ENCODE measurements at regions not wholly inside any gene's neighbourhood (a gene's known extent, or its start where the extent isn't known, plus 50 kb on each side); places are given as distances from the start of the nearest gene placed in this dataset.

DNA sequence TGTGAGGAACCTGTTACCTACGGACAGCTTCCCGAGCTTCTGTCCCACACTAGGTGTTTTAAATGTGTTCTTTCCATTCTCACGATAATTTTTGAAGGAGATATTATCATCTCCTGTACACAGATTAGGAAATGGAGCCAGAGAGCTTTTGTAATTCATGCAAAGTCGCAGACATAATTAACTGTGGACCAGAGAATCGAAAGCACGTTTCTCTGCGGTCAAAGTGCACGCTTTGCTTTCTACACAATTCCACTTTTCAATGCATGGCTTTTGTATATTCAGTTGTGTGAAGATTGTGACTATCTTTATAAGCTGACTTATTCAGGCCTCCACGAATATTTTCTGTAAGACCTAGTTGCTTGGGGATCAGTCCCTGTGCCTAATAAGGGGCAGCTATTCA, 81.7 kb upstream of the SLC10A2 start:
- TF ChIP-seq ZNF274 (IDR thresholded peaks at IDR 0.05; ENCODE audit: low read depth, low read length) (no peak), SUZ12 (IDR thresholded peaks at IDR 0.05; ENCODE audit: extremely low read depth, insufficient read depth, insufficient read length) (no peak), YY1 (IDR thresholded peaks at IDR 0.05; ENCODE audit: insufficient read depth, insufficient read length) (no peak)
